ENCODE measurements at regions not wholly inside any gene's neighbourhood (a gene's known extent, or its start where the extent isn't known, plus 50 kb on each side); places are given as distances from the start of the nearest gene placed in this dataset.
A peak's percentile ranks its signal among the peaks of the same experiment; 100 is the strongest.

GRCh38 chr7:130925136-130925794 lies 191.3 kb upstream of the KLF14 start:
- peak overlapping the region; percentile 57 to 89 for H3K27ac ChIP-seq

GRCh38 chr7:130926001-130926691 lies 192.1 kb upstream of the KLF14 start:
- no peak for DNase-seq (ENCODE audit: low spot score in 2 of 2)
- Histone ChIP-seq H3K4me3 (no peak overlapping the region), H3K9me3 (no peaks in the 10 kb centered on the region), H3K27ac (peak overlapping the region; percentile 52 to 89), H3K27me3 (no peaks in the 10 kb centered on the region), H3K4me1 (peaks cover 13 to 22% of the 10 kb centered on the region in 2 donors), H3K36me3 (no peaks in the 10 kb centered on the region)
- intact Hi-C loops (cut with DNase I; ENCODE audit: low total_unique reads): no loop called here
- TF ChIP-seq POLR2AphosphoS5 (IDR thresholded peaks at IDR 0.05): no peak

More at GRCh38 chr7:130925136-130925794, 191.3 kb upstream of the KLF14 start:
- Histone ChIP-seq H3K4me3 (no peak overlapping the region), H3K9me3 (no peaks in the 10 kb centered on the region), H3K36me3 (no peaks in the 10 kb centered on the region), H3K27me3 (no peaks in the 10 kb centered on the region), H3K4me1 (peaks cover 18 to 23% of the 10 kb centered on the region in 2 donors)
- no peak for DNase-seq (ENCODE audit: low spot score in 2 of 2)
- TF ChIP-seq CTCF (IDR thresholded peaks at IDR 0.05): no peak
- no peak for TF ChIP-seq POLR2A (IDR thresholded peaks at IDR 0.05)
- TF ChIP-seq POLR2AphosphoS5 (IDR thresholded peaks at IDR 0.05): no peak
- intact Hi-C loops (cut with DNase I; ENCODE audit: low total_unique reads): no loop called here

- Histone ChIP-seq H3K4me1 (peaks cover 8 to 18% of the 10 kb centered on the region in 2 donors), H3K36me3 (no peaks in the 10 kb centered on the region), H3K27ac (peak overlapping the region; percentile 29 to 89), H3K27me3 (no peaks in the 10 kb centered on the region), H3K9me3 (no peaks in the 10 kb centered on the region), H3K4me3 (no peak overlapping the region)
- no peak for TF ChIP-seq POLR2AphosphoS5 (IDR thresholded peaks at IDR 0.05)
- no peak for TF ChIP-seq POLR2A (IDR thresholded peaks at IDR 0.05)
- no peak for TF ChIP-seq CTCF (IDR thresholded peaks at IDR 0.05)
- DNase-seq (ENCODE audit: low spot score in 2 of 2): no peak
- intact Hi-C loops (cut with DNase I; ENCODE audit: low total_unique reads): no loop called here
These were observed 193.1 kb upstream of the KLF14 start for GRCh38 chr7:130927062-130927461.

- TF ChIP-seq CTCF (IDR thresholded peaks at IDR 0.05): no peak
- no peak for TF ChIP-seq POLR2A (IDR thresholded peaks at IDR 0.05)
- no peak for TF ChIP-seq POLR2AphosphoS5 (IDR thresholded peaks at IDR 0.05)
- H3K36me3 ChIP-seq: no peaks in the 10 kb centered on the region
- peaks cover 6 to 17% of the 10 kb centered on the region in 2 donors for H3K4me1 ChIP-seq
- H3K9me3 ChIP-seq: no peaks in the 10 kb centered on the region
- H3K27ac ChIP-seq: peak overlapping the region in 1 of 2 donors; percentile 60
- H3K27me3 ChIP-seq: no peaks in the 10 kb centered on the region
- no peak for DNase-seq (ENCODE audit: low spot score in 2 of 2)
- intact Hi-C loops (cut with DNase I; ENCODE audit: low total_unique reads): no loop called here
- no peak overlapping the region for H3K4me3 ChIP-seq
These were observed 193.6 kb upstream of the KLF14 start for GRCh38 chr7:130927564-130927963.

- DNase-seq (ENCODE audit: low spot score in 2 of 2): no peak
- H3K36me3 ChIP-seq: no peaks in the 10 kb centered on the region
- no peaks in the 10 kb centered on the region for H3K9me3 ChIP-seq
- H3K27me3 ChIP-seq: no peaks in the 10 kb centered on the region
- H3K27ac ChIP-seq: peak overlapping the region; percentile 54 to 77
- H3K4me1 ChIP-seq: peaks cover 0 to 9% of the 10 kb centered on the region in 2 donors
- intact Hi-C loops (cut with DNase I; ENCODE audit: low total_unique reads): no loop called here
- TF ChIP-seq POLR2A (IDR thresholded peaks at IDR 0.05) (no peak), CTCF (IDR thresholded peaks at IDR 0.05) (no peak), POLR2AphosphoS5 (IDR thresholded peaks at IDR 0.05) (no peak)
- H3K4me3 ChIP-seq: no peak overlapping the region
These were observed 196.1 kb upstream of the KLF14 start for GRCh38 chr7:130929896-130930659.
